22Rv1 (cell line): ENCODE measurements at regions not wholly inside any gene's neighbourhood (a gene's known extent, or its start where the extent isn't known, plus 50 kb on each side); places are given as distances from the start of the nearest gene placed in this dataset.

Experiments
- H3K27ac ChIP-seq: fragments of 450-650 bp; 2 replicates; pipeline ENCODE4 v1.5.1; 2017
- CTCF ChIP-seq: fragments of 450-650 bp; IDR thresholded peaks from 2 replicates; pipeline ENCODE4 v1.5.1; 2017; ENCODE audit warnings: mild to moderate bottlenecking
- ZFX ChIP-seq: fragments of 450-650 bp; IDR thresholded peaks from 2 replicates; pipeline ENCODE4 v1.6.1; 2017; ENCODE audit warnings: antibody characterized with exemption, borderline replicate concordance

- TF ChIP-seq CTCF: no peak
- TF ChIP-seq ZFX: no peak
- no peak overlapping the region for H3K27ac ChIP-seq
Observed at GRCh38 chr3:176521531-176522175, 675.6 kb downstream of the TBL1XR1 start.

GRCh38 chr3:176514297-176514696 lies 683.0 kb downstream of the TBL1XR1 start:
- TF ChIP-seq ZFX (no peak), CTCF (peak; percentile 47)
- no peak overlapping the region for H3K27ac ChIP-seq

- no peak overlapping the region for H3K27ac ChIP-seq
- no peak for TF ChIP-seq CTCF
- TF ChIP-seq ZFX: no peak
Observed at GRCh38 chr3:176513604-176514003, 683.7 kb downstream of the TBL1XR1 start.

- no peak overlapping the region for H3K27ac ChIP-seq
- TF ChIP-seq ZFX (no peak), CTCF (no peak)
Observed at GRCh38 chr3:176512037-176512436, 685.2 kb downstream of the TBL1XR1 start.

- H3K27ac ChIP-seq: no peak overlapping the region
Observed at GRCh38 chr3:176510097-176510496, 687.2 kb downstream of the TBL1XR1 start.

GRCh38 chr3:176505878-176506621 lies 691.2 kb downstream of the TBL1XR1 start:
- no peak for TF ChIP-seq ZFX
- TF ChIP-seq CTCF: no peak
- H3K27ac ChIP-seq: no peak overlapping the region

More at GRCh38 chr3:176510097-176510496, 687.2 kb downstream of the TBL1XR1 start:
- TF ChIP-seq CTCF (no peak), ZFX (no peak)

GRCh38 chr3:176491084-176491483 lies 706.2 kb downstream of the TBL1XR1 start:
- no peak overlapping the region for H3K27ac ChIP-seq
- no peak for TF ChIP-seq ZFX
- no peak for TF ChIP-seq CTCF
